ENCODE measurements at regions not wholly inside any gene's neighbourhood (a gene's known extent, or its start where the extent isn't known, plus 50 kb on each side); places are given as distances from the start of the nearest gene placed in this dataset.
"Not testable (repeated sequence)": the region's sequence is repeated elsewhere in the genome, so short reads cannot be mapped to it uniquely, and the experiment has no call there.

DNA sequence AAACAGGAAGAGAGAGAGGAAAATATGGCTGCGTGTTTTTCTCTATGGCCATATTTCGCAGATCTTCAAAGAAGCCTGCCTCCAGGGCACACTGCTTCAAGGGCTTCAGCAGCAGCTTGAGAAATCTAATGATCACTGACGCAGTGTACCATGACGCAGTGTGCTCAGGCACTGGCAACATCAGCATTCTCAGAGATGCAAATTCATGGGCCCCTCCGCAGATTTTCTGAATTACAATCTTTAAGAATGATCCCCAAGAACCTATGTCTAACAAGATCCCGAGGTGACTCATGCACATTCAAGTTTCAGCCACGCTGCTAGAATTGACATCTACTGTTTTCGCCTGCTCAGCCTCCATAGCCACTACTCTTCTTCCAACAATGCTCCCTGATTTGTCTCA is 143.9 kb upstream of the ZNF366 start:
- no peak for DNase-seq (ENCODE audit: low spot score)

DNA sequence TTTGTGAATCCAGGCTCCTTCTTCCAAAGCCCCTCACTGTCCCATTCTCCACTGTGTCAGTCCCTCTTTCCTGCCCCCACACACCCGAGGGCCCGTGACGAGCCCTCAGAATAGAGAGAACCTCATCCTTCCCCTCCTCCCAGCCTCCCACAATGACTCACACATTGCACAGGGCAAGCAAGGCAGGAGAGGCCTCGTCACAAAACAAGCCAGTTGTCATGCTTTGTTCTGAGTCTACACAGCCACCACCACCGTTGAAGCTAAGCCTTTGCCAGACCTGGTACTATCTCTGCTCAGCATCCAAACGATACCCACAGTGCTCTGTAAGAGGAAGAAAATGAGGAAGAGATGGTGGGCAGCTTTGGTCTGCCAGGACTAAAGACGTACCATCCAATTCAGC is 142.2 kb upstream of the ZNF366 start:
- no peak for DNase-seq (ENCODE audit: low spot score)

DNA sequence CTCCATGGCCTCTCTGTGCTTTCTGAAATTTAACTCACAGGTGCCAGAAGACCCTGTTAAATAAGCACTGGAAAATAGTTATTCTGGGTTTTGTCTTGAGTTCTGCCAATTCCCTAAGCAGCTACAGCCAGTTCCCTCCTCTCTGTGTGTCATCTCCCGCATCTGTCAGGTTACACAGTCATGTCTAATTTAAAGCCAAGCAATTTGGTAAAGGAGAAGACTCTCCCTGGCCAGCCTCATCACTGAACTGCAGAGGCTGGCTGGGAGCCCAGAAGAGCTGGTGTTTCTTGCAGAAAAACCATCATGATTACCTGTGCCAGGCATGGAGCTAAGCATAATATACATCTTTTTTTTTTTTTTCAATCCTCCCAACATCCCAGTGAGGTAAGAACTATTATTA is 141.3 kb upstream of the ZNF366 start:
- peak; percentile 16 for DNase-seq (ENCODE audit: low spot score)

DNA sequence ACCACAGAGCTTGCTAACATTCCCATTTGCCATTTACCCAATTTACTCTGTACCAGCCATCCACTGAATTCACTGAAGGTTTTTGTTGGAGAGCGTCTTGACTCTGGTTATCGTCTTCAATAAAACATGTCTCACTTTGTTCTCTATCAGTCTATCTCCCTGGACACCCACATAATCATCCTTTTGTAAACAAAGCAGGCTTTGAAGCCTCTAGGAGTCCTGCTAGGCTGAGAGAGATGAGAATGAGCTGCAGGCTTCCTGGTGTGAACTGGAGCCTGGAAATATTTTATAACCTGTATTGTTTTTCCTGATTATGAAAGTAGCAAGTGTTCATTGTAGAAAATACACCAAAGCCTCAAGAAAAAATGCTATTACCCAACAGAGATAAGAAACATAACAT is 140.6 kb upstream of the ZNF366 start:
- DNase-seq (ENCODE audit: low spot score): no peak

DNA sequence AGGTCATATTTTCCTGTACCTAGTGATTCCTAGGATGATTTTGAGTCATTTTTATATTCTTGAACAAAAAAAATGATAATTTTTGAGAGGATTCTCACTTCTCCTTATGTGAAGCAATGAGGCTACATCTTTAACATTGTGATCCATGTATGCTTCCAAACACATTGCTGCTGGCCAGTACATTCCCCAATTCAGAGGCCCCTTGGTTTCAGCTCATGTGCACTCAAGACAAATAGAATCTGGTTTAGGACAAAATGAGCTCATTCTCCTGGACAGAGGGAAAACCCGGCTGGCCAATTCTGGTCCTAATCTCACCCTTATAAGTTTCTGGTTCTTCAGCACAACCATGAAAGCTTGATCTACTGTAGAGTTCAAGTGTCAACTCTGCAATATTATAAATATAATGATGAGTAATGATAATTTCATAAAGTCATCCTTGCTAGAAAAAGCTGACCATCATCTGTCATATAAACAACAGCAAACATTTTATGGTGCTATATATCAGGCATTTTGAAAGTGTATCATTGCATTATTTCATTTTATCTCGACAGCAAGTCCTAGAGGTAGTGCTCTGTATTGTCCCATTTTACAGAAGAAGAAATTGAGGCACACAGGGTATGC is 139.1 kb upstream of the ZNF366 start:
- DNase-seq (ENCODE audit: low spot score): no peak

DNA sequence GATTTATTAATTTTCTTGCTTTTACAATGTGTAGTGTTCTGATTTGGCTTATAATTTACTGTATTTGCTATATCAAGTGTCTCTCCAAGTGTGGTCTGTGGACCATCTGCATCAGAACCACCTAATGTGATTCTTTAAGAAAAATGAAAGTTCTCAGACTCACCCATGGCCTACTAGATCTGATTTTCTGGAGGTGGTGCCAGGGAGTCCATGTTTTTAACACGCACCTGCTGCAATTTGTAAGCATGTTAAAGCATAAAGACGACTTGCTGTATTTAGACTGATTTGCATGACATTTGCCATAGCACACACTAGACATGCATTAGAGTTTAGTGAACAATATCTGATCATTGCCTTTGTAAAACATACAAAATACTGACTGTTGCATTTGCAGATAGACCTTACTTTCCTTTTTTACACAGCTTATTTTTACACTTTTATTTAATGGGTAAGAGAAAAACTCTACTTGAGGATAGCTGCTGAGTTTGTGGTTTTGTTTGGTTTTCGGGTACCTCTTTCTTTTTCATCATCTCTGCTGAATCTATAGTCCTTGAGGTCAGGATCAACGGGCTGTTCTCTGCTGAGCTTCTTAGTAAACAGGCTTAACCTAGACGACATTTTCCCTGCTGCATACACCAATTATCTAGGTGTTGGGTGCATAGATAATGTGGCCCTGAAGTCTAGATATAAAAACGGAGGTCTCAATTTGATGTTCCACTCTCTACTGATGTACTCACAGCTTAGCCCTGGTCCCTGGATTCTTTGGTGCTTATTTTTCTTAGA is 138.0 kb upstream of the ZNF366 start:
- no peak for DNase-seq (ENCODE audit: low spot score)

DNA sequence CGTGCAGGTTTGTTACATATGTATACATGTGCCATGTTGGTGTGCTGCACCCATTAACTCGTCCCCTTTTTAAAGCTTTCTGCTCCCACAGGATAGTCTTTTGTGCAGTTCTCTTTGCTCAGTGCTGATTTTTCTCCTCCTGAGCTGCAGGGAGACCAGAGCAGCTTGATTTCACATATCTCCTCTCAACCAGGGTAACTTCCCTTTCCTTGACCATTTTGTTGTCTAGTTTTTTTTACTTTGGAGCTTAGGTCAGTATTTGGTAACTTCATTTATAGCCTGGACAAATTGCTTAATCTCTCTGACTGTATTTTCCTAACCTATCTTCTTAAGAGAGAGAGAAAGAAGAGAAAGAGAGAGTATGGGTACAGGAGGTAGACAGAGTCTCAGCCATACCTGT is 137.1 kb upstream of the ZNF366 start:
- no peak for DNase-seq (ENCODE audit: low spot score)

DNA sequence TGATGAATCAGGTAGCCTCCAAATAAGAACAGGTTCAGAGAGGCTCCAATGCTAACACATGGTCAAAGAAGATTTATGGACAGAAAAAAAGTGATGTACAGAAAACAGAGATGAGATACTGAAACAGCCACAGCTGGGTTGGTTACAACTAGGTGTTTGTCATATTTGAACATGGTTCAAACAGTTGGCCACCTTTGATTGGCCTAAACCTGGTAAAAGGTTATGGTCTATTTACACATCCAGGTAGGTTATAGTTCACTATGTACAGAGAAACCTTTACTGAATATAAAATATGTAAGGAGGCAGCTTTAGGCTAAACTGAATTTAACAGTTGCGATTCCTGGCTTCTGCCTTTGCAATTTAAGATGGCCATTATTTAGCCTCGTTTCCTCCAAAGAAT is 134.0 kb upstream of the ZNF366 start:
- no peak for DNase-seq (ENCODE audit: low spot score)

DNA sequence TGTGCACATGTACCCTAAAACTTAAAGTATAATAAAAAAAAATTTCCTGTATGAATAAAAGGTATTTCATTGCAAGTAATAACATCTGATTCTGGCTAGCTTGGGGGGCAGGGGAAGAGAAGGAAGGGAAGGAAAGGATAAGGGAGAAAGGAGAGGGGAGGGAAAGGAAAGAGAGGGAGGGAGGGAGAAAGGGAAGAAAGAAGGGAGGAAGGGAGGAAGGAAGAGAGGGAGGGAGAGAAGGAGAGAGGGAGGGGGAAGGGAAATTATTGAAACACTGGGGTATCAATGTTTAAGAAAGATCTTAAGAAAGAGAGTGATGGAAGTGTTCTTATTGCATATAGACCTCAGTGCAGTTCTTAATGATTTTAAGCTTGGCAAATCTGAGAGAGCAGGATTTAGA is 129.8 kb upstream of the ZNF366 start:
- no peak for DNase-seq (ENCODE audit: low spot score)

DNA sequence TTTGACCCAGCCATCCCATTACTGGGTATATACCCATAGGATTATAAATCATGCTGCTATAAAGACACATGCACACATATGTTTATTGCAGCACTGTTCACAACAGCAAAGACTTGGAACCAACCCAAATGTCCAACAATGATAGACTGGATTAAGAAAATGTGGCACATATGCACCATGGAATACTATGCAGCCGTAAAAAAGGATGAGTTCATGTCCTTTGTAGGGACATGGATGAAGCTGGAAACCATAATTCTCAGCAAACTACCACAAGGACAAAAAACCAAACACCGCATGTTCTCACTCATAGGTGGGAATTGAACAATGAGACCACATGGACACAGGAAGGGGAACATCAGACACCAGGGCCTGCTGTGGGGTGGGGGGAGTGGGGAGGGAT is 129.4 kb upstream of the ZNF366 start:
- DNase-seq (ENCODE audit: low spot score): not testable (repeated sequence)

DNA sequence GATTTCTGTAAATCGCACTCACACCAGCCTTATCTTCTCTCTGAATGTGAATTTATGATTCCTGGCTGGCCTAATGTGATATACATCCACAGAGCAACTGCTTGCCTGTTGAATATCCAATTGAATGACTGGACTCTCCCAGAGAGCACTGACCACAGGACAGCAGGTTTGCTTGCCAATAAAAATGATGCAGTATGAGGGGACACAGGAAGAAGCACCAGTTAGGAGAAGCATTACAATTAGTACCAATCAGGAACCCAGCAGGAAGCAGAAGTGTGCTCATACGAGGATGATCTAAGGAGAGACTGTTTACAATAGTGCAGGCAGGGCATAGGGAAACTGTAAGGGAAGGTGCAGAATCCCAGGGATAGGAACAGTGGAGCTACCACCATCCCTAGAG is 127.2 kb upstream of the ZNF366 start:
- no peak for DNase-seq (ENCODE audit: low spot score)

DNA sequence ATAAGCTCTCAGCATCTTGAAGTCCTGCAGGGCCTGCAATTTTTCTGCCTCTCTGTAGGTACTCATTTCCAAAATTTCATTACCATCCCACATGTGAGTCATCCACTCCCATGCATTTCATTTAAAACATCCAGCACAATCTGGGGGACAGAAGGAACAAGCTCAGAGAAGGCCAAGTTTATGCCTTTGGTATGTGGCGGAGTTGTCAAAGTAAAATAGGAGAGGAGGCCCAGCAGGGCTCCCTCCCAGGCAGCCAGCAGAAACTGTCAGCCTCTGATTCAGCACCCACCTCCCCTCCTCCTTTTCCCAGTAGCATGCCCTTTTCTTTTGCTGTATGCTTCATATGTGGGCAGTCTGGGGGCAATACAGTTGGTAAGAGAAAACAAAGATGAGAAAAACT is 126.4 kb upstream of the ZNF366 start:
- DNase-seq (ENCODE audit: low spot score): peak; percentile 78

DNA sequence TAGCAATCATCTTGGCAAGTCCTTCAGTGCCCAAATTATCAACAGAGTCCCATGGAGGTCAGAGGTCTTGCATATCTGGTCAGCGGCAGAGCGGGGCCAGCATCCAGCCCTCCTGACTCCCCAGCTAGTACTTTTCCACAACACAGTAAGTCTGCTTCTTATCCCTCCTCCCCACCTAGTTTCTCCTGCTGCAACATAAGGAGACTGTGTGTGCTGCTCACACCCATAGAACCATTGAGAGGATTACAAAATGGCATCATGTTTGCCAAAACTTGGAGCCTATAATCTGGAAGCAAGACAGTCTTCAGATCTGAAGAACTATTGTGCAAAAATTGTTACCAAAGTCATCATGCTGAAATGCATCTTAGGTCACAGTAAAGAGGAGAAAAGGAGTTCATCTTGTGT is 125.8 kb upstream of the ZNF366 start:
- peak; percentile 28 for DNase-seq (ENCODE audit: low spot score)

DNA sequence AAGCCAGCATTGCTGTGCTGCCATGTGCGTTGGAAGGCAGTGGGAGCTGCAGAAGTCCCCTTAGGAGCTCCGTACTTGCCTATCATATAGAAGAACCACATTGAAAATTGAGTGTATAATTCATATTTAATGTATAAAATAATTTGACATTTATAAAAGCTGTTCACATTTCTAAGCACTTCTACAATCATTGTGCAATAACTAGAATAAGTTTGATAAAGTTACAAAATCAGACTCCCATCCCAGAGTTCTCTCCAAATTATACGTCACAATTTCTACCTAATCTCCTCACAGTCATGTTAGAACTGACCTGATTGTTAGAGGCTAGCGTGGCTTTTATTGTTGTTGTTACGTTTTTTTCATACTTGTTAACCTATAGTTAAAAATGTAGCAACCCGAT is 123.5 kb upstream of the ZNF366 start:
- DNase-seq (ENCODE audit: low spot score): no peak

DNA sequence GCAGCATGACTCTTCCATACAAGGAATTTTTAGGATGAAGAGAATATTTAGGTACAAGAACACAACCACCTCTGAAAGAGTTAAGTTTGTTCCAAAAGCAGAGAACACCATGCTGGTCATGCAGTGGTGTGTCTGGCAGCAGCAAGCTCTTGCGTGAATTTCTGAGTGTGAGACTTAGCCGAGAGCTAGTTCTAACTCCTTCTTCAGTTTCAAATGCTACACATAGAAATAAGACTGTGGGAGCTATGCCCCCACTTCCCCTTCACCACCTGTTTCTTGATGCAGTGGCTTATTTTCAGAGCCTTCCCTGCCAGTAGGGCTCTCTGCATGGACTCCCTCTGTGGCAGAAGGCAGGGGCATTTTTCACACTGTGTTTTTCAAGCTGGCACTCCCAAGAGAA is 122.9 kb upstream of the ZNF366 start:
- DNase-seq (ENCODE audit: low spot score): no peak

DNA sequence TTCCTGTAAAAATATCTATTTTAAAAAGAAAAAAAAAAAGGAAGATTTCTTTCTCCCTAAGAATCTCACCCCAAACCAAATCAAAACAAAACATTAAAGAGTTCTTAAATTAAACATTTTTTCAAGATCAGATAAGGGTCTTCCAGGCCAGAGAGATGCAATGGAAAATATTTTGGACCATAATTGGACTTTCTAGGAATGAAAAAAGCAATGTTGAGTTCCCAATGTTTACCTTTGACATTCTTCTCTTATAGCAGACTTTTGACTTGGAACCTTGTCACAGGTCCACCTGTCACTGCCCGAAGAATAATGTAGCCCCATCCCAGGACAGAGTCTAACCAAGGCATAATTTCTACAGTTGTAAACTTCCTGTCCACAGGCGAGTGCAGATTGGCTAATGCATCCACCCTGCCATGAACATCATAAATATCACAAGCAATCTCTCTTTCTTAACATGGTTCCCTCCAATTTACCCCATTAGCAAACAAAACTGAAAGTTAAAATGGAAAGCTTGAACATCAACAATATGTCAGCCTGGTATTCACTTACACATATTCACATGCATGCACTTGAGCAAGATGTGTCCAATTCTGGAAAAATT is 121.7 kb upstream of the ZNF366 start:
- DNase-seq (ENCODE audit: low spot score): no peak

DNA sequence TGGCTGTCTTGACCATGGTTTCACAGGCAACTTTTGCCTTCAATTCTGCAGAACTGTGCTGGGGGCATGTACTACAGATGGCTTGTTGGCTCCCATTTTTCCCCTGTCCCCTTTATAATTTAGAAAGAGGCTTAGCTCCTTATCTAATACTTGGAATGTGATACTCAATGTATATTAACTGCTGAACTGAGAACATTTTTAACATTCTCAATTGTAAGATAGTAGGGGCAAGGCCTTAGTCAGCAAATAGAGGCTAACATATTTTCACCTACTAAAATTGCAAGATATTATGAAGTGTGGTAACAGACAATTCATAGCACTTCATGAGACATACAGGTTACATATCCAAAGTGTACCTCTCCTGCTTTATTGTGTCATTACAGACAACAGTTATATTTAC is 118.1 kb upstream of the ZNF366 start:
- DNase-seq (ENCODE audit: low spot score): no peak

DNA sequence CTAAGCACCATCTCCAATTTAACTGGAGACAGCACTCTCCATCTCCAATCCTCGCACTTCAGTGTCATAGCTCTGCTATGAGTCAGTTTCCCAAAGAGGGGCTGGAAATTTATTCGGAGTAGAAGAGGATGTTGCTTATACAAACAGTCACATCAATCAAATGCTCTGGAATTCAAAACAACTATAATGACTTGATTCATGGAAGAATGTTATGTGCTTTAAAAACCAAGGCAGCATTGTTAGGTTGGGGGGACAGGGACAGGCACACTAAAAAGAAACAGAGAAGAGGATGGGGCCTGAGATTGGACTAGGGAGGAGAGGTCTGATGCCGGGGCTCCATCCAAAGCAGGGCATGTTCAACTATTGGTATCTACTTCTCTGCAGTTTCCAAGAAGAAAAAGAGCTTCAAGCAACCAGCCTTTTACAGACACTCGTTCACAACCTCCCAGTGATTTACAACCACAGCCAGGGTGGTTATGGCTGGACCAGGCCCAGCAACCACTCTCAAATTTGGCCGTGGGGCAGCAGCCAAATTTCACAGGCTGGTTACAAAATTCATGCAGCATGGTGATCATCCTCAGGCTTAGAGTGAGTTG is 117.5 kb upstream of the ZNF366 start:
- DNase-seq (ENCODE audit: low spot score): peak; percentile 75

DNA sequence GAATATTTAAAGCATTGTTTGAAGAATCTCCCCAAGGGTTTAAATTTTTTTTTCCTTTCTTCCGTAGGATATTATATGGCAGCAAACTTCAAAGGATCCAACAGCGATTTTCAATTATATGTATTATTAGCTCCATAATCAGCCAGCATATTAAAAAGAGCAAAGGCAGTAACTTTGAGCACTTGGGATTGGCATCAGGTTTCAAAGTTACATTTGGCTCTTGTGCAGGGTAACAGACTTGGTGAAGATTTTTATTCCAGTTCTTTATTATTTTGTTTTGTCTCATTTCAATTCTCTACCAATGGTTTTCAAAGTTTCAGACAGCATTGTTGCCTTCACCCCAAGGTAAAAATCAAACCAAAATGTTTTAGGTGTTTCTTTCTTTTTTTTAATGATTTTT is 116.7 kb upstream of the ZNF366 start:
- DNase-seq (ENCODE audit: low spot score): no peak

DNA sequence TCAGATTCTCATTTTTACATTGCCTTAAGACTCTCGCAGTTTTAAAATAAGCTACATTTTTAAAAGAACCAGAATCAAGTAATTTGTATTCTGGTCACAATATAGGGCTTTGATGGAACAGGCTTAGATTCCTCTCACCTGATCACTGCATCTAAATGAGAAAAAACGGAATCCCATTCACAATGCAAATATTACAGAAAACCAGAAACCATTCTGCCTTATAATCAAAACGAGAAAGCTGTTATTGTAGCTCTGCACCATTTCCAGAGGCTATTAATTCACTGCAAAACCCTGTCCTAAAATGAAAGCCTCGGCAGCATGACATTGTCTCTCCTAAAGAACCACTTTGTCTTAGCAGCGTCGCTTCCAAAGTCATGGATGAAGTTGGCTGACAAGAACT is 116.1 kb upstream of the ZNF366 start:
- DNase-seq (ENCODE audit: low spot score): no peak

DNA sequence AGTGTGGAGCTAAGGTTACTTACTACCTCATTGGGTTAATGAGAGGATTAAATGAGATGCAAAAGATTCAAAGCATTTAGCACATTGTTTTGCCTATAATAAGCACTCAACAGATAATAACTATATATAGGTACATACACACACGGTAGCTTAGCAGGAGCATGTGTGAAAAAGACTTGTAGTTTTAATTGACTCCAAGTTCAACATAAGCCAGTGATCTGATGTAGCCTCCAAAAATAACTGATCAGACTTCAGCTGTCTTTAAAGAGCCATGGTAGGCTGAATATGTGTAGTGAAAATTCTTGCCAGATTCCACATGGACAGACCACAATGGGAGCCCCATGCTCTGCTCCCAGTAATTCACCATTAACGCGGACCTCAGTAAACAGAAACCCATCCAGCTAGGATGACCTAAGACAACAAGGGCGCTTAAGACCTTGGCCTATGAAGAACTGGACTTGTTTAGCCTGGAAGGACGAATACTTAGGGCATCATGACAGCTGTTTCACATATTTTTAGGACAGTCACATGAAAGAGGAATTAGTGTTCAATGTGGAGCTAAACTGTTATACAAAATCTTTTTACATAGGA is 115.1 kb upstream of the ZNF366 start:
- no peak for DNase-seq (ENCODE audit: low spot score)

DNA sequence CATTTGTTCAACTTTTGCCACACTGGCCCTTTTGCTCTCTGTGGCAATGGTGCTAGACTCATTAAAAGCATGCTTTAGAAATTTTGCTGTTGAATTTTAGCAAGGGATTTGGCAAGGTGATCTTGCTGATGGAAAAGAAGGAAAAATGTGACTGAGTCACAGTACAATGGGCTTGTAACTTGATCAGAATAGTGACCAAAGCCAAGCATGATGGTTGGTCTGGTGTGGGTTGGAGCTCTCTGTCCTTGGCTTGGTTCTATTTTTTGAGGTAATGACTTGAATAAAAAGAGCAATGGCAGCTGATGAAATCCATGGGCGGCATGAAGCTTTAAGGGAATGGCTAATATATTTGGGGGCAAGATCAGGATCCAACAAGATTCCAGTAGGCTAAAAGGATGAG is 114.4 kb upstream of the ZNF366 start:
- no peak for DNase-seq (ENCODE audit: low spot score)

DNA sequence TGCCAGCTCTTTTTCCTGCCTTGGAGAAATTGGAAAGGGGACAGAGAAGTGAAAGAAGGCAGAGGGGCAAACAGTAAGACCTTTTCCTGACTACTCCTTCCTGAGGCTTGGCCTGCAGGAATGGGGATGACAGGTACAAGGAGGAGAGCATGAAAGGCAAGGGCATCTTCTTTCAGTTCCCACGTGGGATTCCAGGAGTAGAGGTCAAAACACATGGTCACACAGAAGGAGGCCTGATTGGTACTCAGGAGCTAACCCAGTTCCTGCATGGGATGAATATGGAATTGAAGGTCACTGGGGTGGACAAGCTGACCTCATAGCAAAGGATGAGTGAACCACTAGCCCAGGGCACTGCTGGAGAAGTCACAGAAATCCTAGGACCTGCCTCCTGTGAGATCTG is 112.5 kb upstream of the ZNF366 start:
- no peak for DNase-seq (ENCODE audit: low spot score)

All from GM03348 (cell line).